Ovary (tissue), 7 donors: ENCODE measurements at regions not wholly inside any gene's neighbourhood (a gene's known extent, or its start where the extent isn't known, plus 50 kb on each side); places are given as distances from the start of the nearest gene placed in this dataset.

ENCODE experiments used
- DNase-seq, 5 donors: peaks; one replicate each; pipeline ENCODE4 v3.0.0-alpha.2; 2019 to 2020
- H3K27ac ChIP-seq, 2 donors: fragments of 200-600 bp; one replicate each; pipeline versions ENCODE4 v1.5.1 to v1.8.0; 2019 to 2022
- H3K27me3 ChIP-seq: fragments of 200-600 bp; one replicate; pipeline ENCODE4 v1.8.0; 2022
- H3K36me3 ChIP-seq: fragments of 200-600 bp; sonication (generic); one replicate; pipeline ENCODE4 v1.5.1; 2019
- H3K4me1 ChIP-seq: one replicate; pipeline ENCODE4 v1.8.1; 2013; ENCODE audit warnings: mild to moderate bottlenecking, moderate library complexity; ENCODE audit not compliant: insufficient read depth
- H3K4me3 ChIP-seq: fragments of 200-600 bp; sonication (generic); one replicate; pipeline ENCODE4 v1.5.1; 2017
- H3K9me3 ChIP-seq, 2 donors: fragments of 200-600 bp in 1 of 2; sonication (generic) in 1 of 2; one replicate each; pipeline versions ENCODE4 v1.5.1 to v1.8.1; 2013 to 2019; ENCODE audit warnings: mild to moderate bottlenecking in 1 of 2, moderate library complexity in 1 of 2
- CTCF ChIP-seq, 3 donors: fragments of 450-650 bp in 2 of 3; fragments of 200-600 bp in 1 of 3; IDR thresholded peaks; one replicate each; pipeline versions ENCODE4 v1.5.1 to v1.8.0; 2016 to 2022; ENCODE audit warnings: antibody characterized with exemption in 3 of 3, mild to moderate bottlenecking in 1 of 3
- EP300 ChIP-seq: sonication (generic); formaldehyde crosslinking; IDR thresholded peaks from one replicate; pipeline ENCODE4 v1.6.1; 2017; ENCODE audit warnings: antibody characterized with exemption
- POLR2A ChIP-seq: fragments of 450-650 bp; IDR thresholded peaks from one replicate; pipeline ENCODE4 v1.6.1; 2017; ENCODE audit warnings: antibody characterized with exemption, mild to moderate bottlenecking, moderate library complexity
- WGBS, 3 donors: extraction: QIAGEN DNeasy Blood & Tissue Kit in 1 of 3; methylation state at CpG; one replicate each; pipeline versions ENCODE4 v1.1.5 to v1.1.7; 2013 to 2017; 5-methylcytosine and 5-hydroxymethylcytosine counted together
- intact Hi-C, 4 donors: fragments of 100-400 bp; cut with DNase I; formaldehyde crosslinking; loops; one replicate each; pipeline versions ENCODE4 v1.11.0 to v1.15.1; 2022 to 2023
- donor health status: DM: no; HTN: no; CAD: no; lungs with moderate emphysema.
- donor health status: DM: no; HTN: no; CAD: no.
- donor health status: Bipolar disorder and iron deficiency.
- donor health status: DM: no; HTN: no; CAD: no.
- donor health status: DM: yes; HTN: yes; CAD: no.

GRCh38 chr13:24625331-24625731, 54.9 kb upstream of the ATP12A start:
- DNase-seq = no peak
- WGBS, 3 donors = 22 to 31% (median 31%) methylated on average over 3 of the region's 3 CpGs
- H3K36me3 ChIP-seq = no peaks in the 10 kb centered on the region
- intact Hi-C loops = no loop called here
- H3K4me1 ChIP-seq = peaks cover 5% of the 10 kb centered on the region
- TF ChIP-seq POLR2A (no peak), CTCF (IDR thresholded peaks at IDR 0.05) (no peak), EP300 (no peak)
- H3K4me3 ChIP-seq = no peak overlapping the region
- peak overlapping the region in 1 of 2 donors; percentile 59 for H3K27ac ChIP-seq
- H3K9me3 ChIP-seq = no peaks in the 10 kb centered on the region
- H3K27me3 ChIP-seq = no peaks in the 10 kb centered on the region

- 83 to 90% (median 86%) methylated on average over 9 of the region's 9 CpGs for WGBS, 3 donors
- TF ChIP-seq CTCF (IDR thresholded peaks at IDR 0.05) = no peak
- H3K27ac ChIP-seq = peak overlapping the region in 1 of 2 donors; percentile 59
These were observed 54.0 kb upstream of the ATP12A start for GRCh38 chr13:24625870-24626849.

GRCh38 chr13:24627090-24627714, 53.0 kb upstream of the ATP12A start:
- 60 to 62% (median 61%) methylated on average over 25 of the region's 25 CpGs for WGBS, 3 donors
- H3K27ac ChIP-seq = no peak overlapping the region
- TF ChIP-seq POLR2A (no peak), EP300 (no peak), CTCF (IDR thresholded peaks at IDR 0.05) (no peak)
- no peaks in the 10 kb centered on the region for H3K36me3 ChIP-seq
- H3K4me1 ChIP-seq = peaks cover 5% of the 10 kb centered on the region
- no peaks in the 10 kb centered on the region for H3K9me3 ChIP-seq
- intact Hi-C loops = no loop called here
- no peak for DNase-seq
- H3K27me3 ChIP-seq = no peaks in the 10 kb centered on the region
- H3K4me3 ChIP-seq = no peak overlapping the region

More at GRCh38 chr13:24625870-24626849, 54.0 kb upstream of the ATP12A start:
- intact Hi-C loops = no loop called here
- no peak overlapping the region for H3K4me3 ChIP-seq
- H3K9me3 ChIP-seq = no peaks in the 10 kb centered on the region
- peaks cover 5% of the 10 kb centered on the region for H3K4me1 ChIP-seq
- H3K27me3 ChIP-seq = no peaks in the 10 kb centered on the region
- DNase-seq = no peak
- H3K36me3 ChIP-seq = no peaks in the 10 kb centered on the region

- intact Hi-C loops = no loop called here
- peaks cover 5% of the 10 kb centered on the region for H3K4me1 ChIP-seq
- no peak for TF ChIP-seq EP300
- no peak for TF ChIP-seq POLR2A
- TF ChIP-seq CTCF (IDR thresholded peaks at IDR 0.05) = no peak
- no peak overlapping the region for H3K4me3 ChIP-seq
- 79 to 83% (median 82%) methylated on average over 9 of the region's 9 CpGs for WGBS, 3 donors
- no peak overlapping the region for H3K27ac ChIP-seq
- no peaks in the 10 kb centered on the region for H3K27me3 ChIP-seq
- DNase-seq = no peak
- H3K36me3 ChIP-seq = no peaks in the 10 kb centered on the region
- H3K9me3 ChIP-seq = no peaks in the 10 kb centered on the region
These were observed 52.3 kb upstream of the ATP12A start for GRCh38 chr13:24627946-24628345.
